GM12878 (cell line): ENCODE measurements at regions not wholly inside any gene's neighbourhood (a gene's known extent, or its start where the extent isn't known, plus 50 kb on each side); places are given as distances from the start of the nearest gene placed in this dataset.

Experiments
- ATAC-seq: fragments of 200-7000 bp; cut with Tn5 transposase; 3 replicates; pipeline ENCODE4 v1.9.1; 2020; ENCODE audit warnings: mild to moderate bottlenecking, moderate library complexity
- BruUV-seq: library from RNA; stranded (reverse); fragments of 400-500 nt; replicated peaks from 2 replicates; lab custom pipeline; 2021; lab: Mats Ljungman, UMichigan
- CTCF ChIA-PET: fragments of 300-600 bp; sonication (Branson Sonifier 250); formaldehyde crosslinking; extraction: SDS; loops from one replicate; lab custom pipeline; 2021; ENCODE audit warnings: inconsistent platforms; lab: Yijun Ruan, JAX
- POLR2A ChIA-PET: fragments of 350-600 bp; formaldehyde crosslinking; extraction: SDS; loops from one replicate; lab custom pipeline; 2021; ENCODE audit warnings: inconsistent platforms; lab: Charles Lee
- RAD21 ChIA-PET: fragments of 300-600 bp; sonication (Branson Sonifier 250); formaldehyde crosslinking; loops from one replicate; lab custom pipeline; 2023; ENCODE audit warnings: antibody characterized with exemption; ENCODE audit not compliant: unreplicated experiment; lab: Charles Lee
- SMC1A ChIA-PET: fragments of 300-600 bp; sonication (Branson Sonifier 250); formaldehyde crosslinking; loops from one replicate; lab custom pipeline; 2023; ENCODE audit not compliant: unreplicated experiment, uncharacterized antibody; lab: Charles Lee
- DNase-seq: peaks from one replicate; pipeline ENCODE4 v3.0.0-alpha.2; 2011; ENCODE audit warnings: low read depth, low spot score
- FAIRE-seq: peaks from 3 replicates; lab custom pipeline; 2011; peaks lifted over from hg19 to GRCh38; lab: Jason Lieb, UNC
- H2AFZ ChIP-seq: 2 replicates; pipeline ENCODE4 v1.6.0; 2011; ENCODE audit warnings: low read depth, low read length, control low read depth; ENCODE audit not compliant: control insufficient read depth
- H3K27ac ChIP-seq: 2 replicates; pipeline ENCODE4 v1.5.1; 2011; ENCODE audit warnings: control low read depth; ENCODE audit not compliant: control insufficient read depth, insufficient read depth
- H3K27me3 ChIP-seq, 2 experiments: replicated peaks in 1 of 2; 2 replicates each; pipeline versions ENCODE4 v1.6.0 to v1.6.1; 2011; ENCODE audit warnings: low read length in 1 of 2; ENCODE audit not compliant: control insufficient read depth in 2 of 2, insufficient read depth in 2 of 2
- H3K36me3 ChIP-seq, 2 experiments: 2 replicates each; pipeline ENCODE4 v1.5.1; 2011; ENCODE audit warnings: low read length in 1 of 2; ENCODE audit not compliant: control insufficient read depth in 2 of 2, insufficient read depth in 2 of 2
- H3K4me1 ChIP-seq: 2 replicates; pipeline ENCODE4 v1.6.1; 2011; ENCODE audit warnings: mild to moderate bottlenecking, low read length, moderate library complexity, mixed read lengths; ENCODE audit not compliant: control insufficient read depth, insufficient read depth
- H3K4me2 ChIP-seq: 2 replicates; pipeline ENCODE4 v1.6.0; 2011; ENCODE audit warnings: control low read depth; ENCODE audit not compliant: control insufficient read depth, insufficient read depth
- H3K4me3 ChIP-seq: fragments of 200-600 bp; sonication (generic); 2 replicates; pipeline ENCODE4 v1.5.1; 2016
- H3K79me2 ChIP-seq: 2 replicates; pipeline ENCODE4 v1.6.0; 2011; ENCODE audit warnings: low read length; ENCODE audit not compliant: control insufficient read depth, insufficient read depth
- H3K9ac ChIP-seq: 2 replicates; pipeline ENCODE4 v1.8.0; 2011; ENCODE audit warnings: low read length, control low read depth, mixed read lengths; ENCODE audit not compliant: control insufficient read depth, insufficient read depth
- H3K9me3 ChIP-seq: replicated peaks from 3 replicates; pipeline ENCODE4 v1.5.1; 2011; ENCODE audit warnings: mild to moderate bottlenecking, low read length; ENCODE audit not compliant: control insufficient read depth, insufficient read depth
- H4K20me1 ChIP-seq: 2 replicates; pipeline ENCODE4 v1.6.0; 2011; ENCODE audit not compliant: control insufficient read depth, insufficient read depth
- ASH2L ChIP-seq: fragments of 300-600, 200-600 bp; sonication (generic); IDR thresholded peaks from 2 replicates; pipeline ENCODE4 v1.6.1; 2017; ENCODE audit warnings: low read depth, mild to moderate bottlenecking, borderline replicate concordance
- BRCA1 ChIP-seq: IDR thresholded peaks from 2 replicates; pipeline ENCODE4 v1.6.1; 2011; ENCODE audit warnings: low read depth, low read length, improper control_type of control experiment
- DPF2 ChIP-seq: fragments of 450-650 bp; IDR thresholded peaks from 2 replicates; pipeline ENCODE4 v1.6.1; 2017; ENCODE audit warnings: mild to moderate bottlenecking
- EED ChIP-seq: sonication (generic); IDR thresholded peaks from 2 replicates; pipeline ENCODE4 v1.6.1; 2016; ENCODE audit warnings: antibody characterized with exemption, low read depth
- EP300 ChIP-seq, 2 experiments: fragments of 150-350 bp in 1 of 2; IDR thresholded peaks; 2 replicates each; pipeline ENCODE4 v1.6.1; 2011 to 2012; ENCODE audit warnings: low read depth in 2 of 2, low read length in 2 of 2, borderline replicate concordance in 1 of 2, improper control_type of control experiment in 1 of 2, inconsistent platforms in 1 of 2; ENCODE audit not compliant: control insufficient read depth in 1 of 2
- HCFC1 ChIP-seq: fragments of 150-350 bp; IDR thresholded peaks from 2 replicates; pipeline ENCODE4 v1.6.1; 2014; ENCODE audit warnings: low read length
- HDAC2 ChIP-seq: fragments of 200-600 bp; sonication (generic); IDR thresholded peaks from 2 replicates; pipeline ENCODE4 v1.6.1; 2017
- IRF4 ChIP-seq: IDR thresholded peaks from 2 replicates; pipeline ENCODE4 v1.6.1; 2011; ENCODE audit warnings: low read depth, low read length
- KDM1A ChIP-seq: fragments of 200-600 bp; sonication (generic); IDR thresholded peaks from 2 replicates; pipeline ENCODE4 v1.6.1; 2016; ENCODE audit warnings: borderline replicate concordance
- NFYB ChIP-seq: IDR thresholded peaks from 2 replicates; pipeline ENCODE4 v1.6.1; 2011; ENCODE audit warnings: low read depth, mild to moderate bottlenecking, low read length, improper control_type of control experiment, moderate library complexity; ENCODE audit not compliant: insufficient read depth
- PAX5 ChIP-seq: IDR thresholded peaks from 2 replicates; pipeline ENCODE4 v1.6.1; 2011; ENCODE audit warnings: low read depth, low read length, borderline replicate concordance
- RBBP5 ChIP-seq: fragments of 200-600 bp; sonication (generic); conservative IDR thresholded peaks from 2 replicates; pipeline ENCODE4 v1.6.1; 2016
- RUNX3 ChIP-seq: IDR thresholded peaks from 2 replicates; pipeline ENCODE4 v1.6.1; 2012; ENCODE audit warnings: low read length, inconsistent platforms
- SMAD5 ChIP-seq: IDR thresholded peaks from 2 replicates; pipeline ENCODE4 v1.6.1; 2016; ENCODE audit warnings: antibody characterized with exemption, low read depth
- STAT3 ChIP-seq: IDR thresholded peaks from 2 replicates; pipeline ENCODE4 v1.6.1; 2011; ENCODE audit warnings: low read depth, low read length, improper control_type of control experiment
- TCF7 ChIP-seq: IDR thresholded peaks from 2 replicates; pipeline ENCODE4 v1.6.1; 2014; ENCODE audit warnings: antibody characterized with exemption, borderline replicate concordance
- WGBS: methylation state at CpG from one replicate; pipeline ENCODE4 v1.1.6; 2016; ENCODE audit warnings: low lambda C conversion rate; ENCODE audit not compliant: insufficient replicate concordance, insufficient coverage; ENCODE audit errors: missing lambda C conversion rate; 5-methylcytosine and 5-hydroxymethylcytosine counted together
- in situ Hi-C: fragments of 300-500 bp; cut with MboI; formaldehyde crosslinking; loops from 9 replicates; pipeline ENCODE4 v1.14.3; 2018; ENCODE audit warnings: mixed read lengths
- intact Hi-C: fragments of 100-400 bp; cut with micrococcal nuclease; formaldehyde crosslinking; loops from one replicate; pipeline ENCODE4 v1.14.2; 2022; ENCODE audit not compliant: unreplicated experiment
- TF ChIP-seq, protein P1 (sequence below): fragments of 450-650 bp; IDR thresholded peaks from 2 replicates; pipeline ENCODE4 v1.6.1; 2017; ENCODE audit warnings: antibody characterized with exemption, mild to moderate bottlenecking, moderate library complexity
- TF ChIP-seq, protein P2 (sequence below): IDR thresholded peaks from 2 replicates; pipeline ENCODE4 v1.6.1; 2012; ENCODE audit warnings: improper control_type of control experiment, low read depth, low read length; ENCODE audit not compliant: insufficient replicate concordance

DNA sequence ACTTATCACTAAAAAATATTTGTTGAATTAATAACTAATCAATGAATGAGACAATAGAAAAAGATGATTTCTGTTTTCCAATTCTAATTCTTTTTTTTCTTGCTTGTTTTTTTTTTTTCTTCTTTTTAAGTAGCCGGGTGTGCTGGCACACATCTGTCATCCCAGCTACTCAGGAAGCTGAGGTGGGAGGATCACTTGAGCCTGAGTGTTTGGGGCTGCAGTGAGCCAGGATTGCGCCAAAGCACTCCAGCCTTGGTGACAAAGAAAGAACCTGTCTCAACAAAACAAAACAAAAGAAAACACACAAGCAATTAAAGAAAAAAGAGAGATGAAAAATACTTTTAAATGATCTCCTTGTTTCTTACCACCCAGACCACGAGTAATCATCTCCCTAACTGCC, 1109.3 kb downstream of the REEP3 start:
- Histone ChIP-seq H3K27me3 (no peaks in the 10 kb centered on the region), H2AFZ (no peak overlapping the region), H3K36me3 (no peaks in the 10 kb centered on the region), H3K9ac (no peak overlapping the region)
- in situ Hi-C loops: no loop called here
- RAD21 ChIA-PET: no interaction called here
- SMC1A ChIA-PET: no interaction called here
- no TSS peak for BruUV-seq
- 0% methylated on average over 3 of the region's 3 CpGs for WGBS
- TF ChIP-seq EED (no peak), STAT3 (no peak), IRF4 (no peak), TCF7 (no peak), HCFC1 (no peak), ASH2L (no peak), RBBP5 (no peak), PAX5 (no peak), SMAD5 (no peak), DPF2 (no peak), BRCA1 (no peak), HDAC2 (no peak), RUNX3 (no peak), KDM1A (no peak), NFYB (no peak), EP300 (IDR thresholded peaks at IDR 0.05; ENCODE audit: borderline replicate concordance in 1 of 2, control insufficient read depth in 1 of 2, low read depth in 2 of 2, low read length in 2 of 2) (no peak)
- TF ChIP-seq, protein P1, sequence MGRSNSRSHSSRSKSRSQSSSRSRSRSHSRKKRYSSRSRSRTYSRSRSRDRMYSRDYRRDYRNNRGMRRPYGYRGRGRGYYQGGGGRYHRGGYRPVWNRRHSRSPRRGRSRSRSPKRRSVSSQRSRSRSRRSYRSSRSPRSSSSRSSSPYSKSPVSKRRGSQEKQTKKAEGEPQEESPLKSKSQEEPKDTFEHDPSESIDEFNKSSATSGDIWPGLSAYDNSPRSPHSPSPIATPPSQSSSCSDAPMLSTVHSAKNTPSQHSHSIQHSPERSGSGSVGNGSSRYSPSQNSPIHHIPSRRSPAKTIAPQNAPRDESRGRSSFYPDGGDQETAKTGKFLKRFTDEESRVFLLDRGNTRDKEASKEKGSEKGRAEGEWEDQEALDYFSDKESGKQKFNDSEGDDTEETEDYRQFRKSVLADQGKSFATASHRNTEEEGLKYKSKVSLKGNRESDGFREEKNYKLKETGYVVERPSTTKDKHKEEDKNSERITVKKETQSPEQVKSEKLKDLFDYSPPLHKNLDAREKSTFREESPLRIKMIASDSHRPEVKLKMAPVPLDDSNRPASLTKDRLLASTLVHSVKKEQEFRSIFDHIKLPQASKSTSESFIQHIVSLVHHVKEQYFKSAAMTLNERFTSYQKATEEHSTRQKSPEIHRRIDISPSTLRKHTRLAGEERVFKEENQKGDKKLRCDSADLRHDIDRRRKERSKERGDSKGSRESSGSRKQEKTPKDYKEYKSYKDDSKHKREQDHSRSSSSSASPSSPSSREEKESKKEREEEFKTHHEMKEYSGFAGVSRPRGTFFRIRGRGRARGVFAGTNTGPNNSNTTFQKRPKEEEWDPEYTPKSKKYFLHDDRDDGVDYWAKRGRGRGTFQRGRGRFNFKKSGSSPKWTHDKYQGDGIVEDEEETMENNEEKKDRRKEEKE: no peak
- TF ChIP-seq, protein P2, sequence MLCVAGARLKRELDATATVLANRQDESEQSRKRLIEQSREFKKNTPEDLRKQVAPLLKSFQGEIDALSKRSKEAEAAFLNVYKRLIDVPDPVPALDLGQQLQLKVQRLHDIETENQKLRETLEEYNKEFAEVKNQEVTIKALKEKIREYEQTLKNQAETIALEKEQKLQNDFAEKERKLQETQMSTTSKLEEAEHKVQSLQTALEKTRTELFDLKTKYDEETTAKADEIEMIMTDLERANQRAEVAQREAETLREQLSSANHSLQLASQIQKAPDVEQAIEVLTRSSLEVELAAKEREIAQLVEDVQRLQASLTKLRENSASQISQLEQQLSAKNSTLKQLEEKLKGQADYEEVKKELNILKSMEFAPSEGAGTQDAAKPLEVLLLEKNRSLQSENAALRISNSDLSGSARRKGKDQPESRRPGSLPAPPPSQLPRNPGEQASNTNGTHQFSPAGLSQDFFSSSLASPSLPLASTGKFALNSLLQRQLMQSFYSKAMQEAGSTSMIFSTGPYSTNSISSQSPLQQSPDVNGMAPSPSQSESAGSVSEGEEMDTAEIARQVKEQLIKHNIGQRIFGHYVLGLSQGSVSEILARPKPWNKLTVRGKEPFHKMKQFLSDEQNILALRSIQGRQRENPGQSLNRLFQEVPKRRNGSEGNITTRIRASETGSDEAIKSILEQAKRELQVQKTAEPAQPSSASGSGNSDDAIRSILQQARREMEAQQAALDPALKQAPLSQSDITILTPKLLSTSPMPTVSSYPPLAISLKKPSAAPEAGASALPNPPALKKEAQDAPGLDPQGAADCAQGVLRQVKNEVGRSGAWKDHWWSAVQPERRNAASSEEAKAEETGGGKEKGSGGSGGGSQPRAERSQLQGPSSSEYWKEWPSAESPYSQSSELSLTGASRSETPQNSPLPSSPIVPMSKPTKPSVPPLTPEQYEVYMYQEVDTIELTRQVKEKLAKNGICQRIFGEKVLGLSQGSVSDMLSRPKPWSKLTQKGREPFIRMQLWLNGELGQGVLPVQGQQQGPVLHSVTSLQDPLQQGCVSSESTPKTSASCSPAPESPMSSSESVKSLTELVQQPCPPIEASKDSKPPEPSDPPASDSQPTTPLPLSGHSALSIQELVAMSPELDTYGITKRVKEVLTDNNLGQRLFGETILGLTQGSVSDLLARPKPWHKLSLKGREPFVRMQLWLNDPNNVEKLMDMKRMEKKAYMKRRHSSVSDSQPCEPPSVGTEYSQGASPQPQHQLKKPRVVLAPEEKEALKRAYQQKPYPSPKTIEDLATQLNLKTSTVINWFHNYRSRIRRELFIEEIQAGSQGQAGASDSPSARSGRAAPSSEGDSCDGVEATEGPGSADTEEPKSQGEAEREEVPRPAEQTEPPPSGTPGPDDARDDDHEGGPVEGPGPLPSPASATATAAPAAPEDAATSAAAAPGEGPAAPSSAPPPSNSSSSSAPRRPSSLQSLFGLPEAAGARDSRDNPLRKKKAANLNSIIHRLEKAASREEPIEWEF: no peak
- TF ChIP-seq, all 136 proteins: peak for 0
- no peaks in the 10 kb centered on the region for H3K9me3 ChIP-seq
- no peak overlapping the region for H3K4me3 ChIP-seq
- intact Hi-C loops: no loop called here
- no peaks in the 10 kb centered on the region for H4K20me1 ChIP-seq
- H3K79me2 ChIP-seq: no peaks in the 10 kb centered on the region
- H3K4me2 ChIP-seq: no peak overlapping the region
- POLR2A ChIA-PET: no interaction called here
- ATAC-seq (no peak), FAIRE-seq (no peak), DNase-seq (no peak)
- CTCF ChIA-PET: no interaction called here
- H3K4me1 ChIP-seq: no peaks in the 10 kb centered on the region
- H3K27ac ChIP-seq: no peak overlapping the region
